ENCODE measurements at regions not wholly inside any gene's neighbourhood (a gene's known extent, or its start where the extent isn't known, plus 50 kb on each side); places are given as distances from the start of the nearest gene placed in this dataset.

DNA sequence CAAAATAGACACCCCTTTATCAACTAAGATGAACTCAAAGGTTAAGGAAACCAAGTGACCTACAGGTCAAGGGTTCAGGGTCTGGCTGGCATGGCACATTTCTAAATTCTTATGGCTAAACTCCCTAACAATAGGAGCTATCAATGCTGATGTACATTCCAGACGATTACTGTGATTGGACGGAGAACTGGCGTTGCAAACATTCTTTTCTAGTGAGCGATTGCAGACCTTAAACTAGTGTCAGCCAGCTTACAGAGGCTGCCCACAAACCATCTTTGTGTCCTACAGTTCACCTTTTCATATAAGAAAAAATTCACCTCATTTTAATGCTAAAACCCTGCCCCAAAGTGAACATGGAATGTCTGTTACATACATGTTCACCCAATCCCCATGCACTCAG, 382.9 kb downstream of the MAT2B start:
- TF ChIP-seq, protein P1, sequence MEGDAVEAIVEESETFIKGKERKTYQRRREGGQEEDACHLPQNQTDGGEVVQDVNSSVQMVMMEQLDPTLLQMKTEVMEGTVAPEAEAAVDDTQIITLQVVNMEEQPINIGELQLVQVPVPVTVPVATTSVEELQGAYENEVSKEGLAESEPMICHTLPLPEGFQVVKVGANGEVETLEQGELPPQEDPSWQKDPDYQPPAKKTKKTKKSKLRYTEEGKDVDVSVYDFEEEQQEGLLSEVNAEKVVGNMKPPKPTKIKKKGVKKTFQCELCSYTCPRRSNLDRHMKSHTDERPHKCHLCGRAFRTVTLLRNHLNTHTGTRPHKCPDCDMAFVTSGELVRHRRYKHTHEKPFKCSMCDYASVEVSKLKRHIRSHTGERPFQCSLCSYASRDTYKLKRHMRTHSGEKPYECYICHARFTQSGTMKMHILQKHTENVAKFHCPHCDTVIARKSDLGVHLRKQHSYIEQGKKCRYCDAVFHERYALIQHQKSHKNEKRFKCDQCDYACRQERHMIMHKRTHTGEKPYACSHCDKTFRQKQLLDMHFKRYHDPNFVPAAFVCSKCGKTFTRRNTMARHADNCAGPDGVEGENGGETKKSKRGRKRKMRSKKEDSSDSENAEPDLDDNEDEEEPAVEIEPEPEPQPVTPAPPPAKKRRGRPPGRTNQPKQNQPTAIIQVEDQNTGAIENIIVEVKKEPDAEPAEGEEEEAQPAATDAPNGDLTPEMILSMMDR (IDR thresholded peaks at IDR 0.05; ENCODE audit: insufficient read depth, low read length, poor library complexity, severe bottlenecking): no peak
- no peak for TF ChIP-seq EZH2phosphoT487 (conservative IDR thresholded peaks at IDR 0.05; ENCODE audit: low read length)

Measured in SU-DHL-6 (cell line).